ENCODE measurements at regions not wholly inside any gene's neighbourhood (a gene's known extent, or its start where the extent isn't known, plus 50 kb on each side); places are given as distances from the start of the nearest gene placed in this dataset.

DNA sequence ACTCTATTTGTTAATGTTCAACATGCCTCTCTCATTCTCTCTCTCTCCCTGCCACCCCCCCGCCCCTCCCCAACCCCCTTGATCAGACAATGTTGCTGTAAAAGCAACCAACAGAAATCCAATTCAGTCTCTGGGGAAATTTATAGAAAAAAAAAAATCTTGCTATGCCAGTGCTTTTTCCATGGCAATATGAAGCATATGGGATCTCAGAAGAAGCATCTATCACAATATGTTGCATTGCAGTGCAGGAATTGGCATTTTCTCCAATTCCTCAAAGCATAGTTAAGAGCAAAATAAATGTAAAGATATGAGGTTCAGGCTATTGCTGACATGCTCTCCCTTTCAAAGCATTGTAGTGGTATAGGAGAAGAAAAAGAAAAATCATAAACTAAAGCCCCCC lies 90.9 kb upstream of the LDB2 start:
- TF ChIP-seq CTCF (IDR thresholded peaks at IDR 0.05; ENCODE audit: low read depth, low read length), result no peak
- H3K4me3 ChIP-seq (ENCODE audit: low read depth, low read length), result no peak overlapping the region

DNA sequence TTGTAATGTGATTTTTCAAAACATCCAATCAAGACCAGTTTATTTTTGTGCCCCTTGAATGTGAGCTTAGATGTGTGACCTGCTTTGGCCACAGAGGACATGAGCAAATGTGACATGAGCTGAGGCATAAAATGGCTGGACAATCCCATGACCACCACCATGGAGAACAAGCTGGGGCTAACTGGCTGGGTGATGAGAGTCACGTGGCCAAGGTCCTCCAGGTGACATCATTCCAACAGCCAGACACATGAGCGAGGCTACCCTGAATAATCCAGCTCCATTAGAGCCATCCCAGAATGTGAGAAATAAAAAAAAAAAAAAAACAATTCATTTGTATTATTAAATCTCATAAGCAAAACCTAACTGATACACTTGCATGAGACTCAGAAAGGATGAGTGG lies 90.4 kb upstream of the LDB2 start:
- no peak for TF ChIP-seq CTCF (IDR thresholded peaks at IDR 0.05; ENCODE audit: low read depth, low read length)
- H3K4me3 ChIP-seq (ENCODE audit: low read depth, low read length), result no peak overlapping the region

GRCh38 chr4:16977081-16977480 lies 78.6 kb upstream of the LDB2 start:
- no peak overlapping the region for H3K4me3 ChIP-seq (ENCODE audit: low read depth, low read length)
- TF ChIP-seq CTCF (IDR thresholded peaks at IDR 0.05; ENCODE audit: low read depth, low read length), result no peak

DNA sequence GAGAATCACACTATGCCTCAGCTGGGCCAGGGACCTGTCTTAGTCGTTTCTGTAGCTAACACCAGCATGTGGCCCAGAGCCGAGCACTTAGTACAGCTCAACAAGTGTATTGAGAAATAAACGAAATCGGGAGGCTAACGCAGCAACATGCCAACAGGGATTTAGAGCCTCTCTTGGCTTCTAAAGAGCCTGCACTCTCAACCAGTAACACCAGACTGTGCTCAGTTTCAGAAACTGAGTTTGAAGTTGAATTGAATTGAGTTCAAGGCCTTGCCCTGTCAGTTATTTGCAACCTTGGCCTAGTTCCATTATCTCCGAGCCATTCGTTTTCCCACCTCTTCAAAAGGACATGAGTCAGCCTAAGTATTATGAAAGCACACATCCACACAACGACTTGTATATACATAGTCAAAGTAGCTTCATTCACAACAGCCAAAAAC lies 71.3 kb upstream of the LDB2 start:
- H3K4me3 ChIP-seq (ENCODE audit: low read depth, low read length), result no peak overlapping the region
- no peak for TF ChIP-seq CTCF (IDR thresholded peaks at IDR 0.05; ENCODE audit: low read depth, low read length)

DNA sequence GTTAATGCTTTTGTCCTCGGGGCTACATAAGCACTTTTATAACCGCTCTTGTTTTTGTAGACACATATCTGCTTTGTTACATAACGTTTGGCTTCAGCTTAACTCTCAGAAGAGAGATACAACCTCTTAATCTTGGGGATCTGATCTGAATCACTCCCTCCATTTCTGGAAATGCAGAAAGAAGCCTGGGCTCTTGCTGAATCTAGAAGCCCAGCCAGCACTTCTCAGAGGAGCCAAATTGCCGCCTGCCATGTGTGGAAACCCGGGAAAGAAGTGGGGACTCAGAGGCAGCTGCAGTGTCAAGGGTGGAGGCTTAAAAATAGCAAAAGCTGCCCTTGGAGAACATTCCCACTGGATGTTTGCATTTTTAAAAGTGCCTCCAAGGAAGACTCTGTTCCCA lies 69.3 kb upstream of the LDB2 start:
- TF ChIP-seq CTCF (IDR thresholded peaks at IDR 0.05; ENCODE audit: low read depth, low read length), result no peak
- H3K4me3 ChIP-seq (ENCODE audit: low read depth, low read length), result no peak overlapping the region

GRCh38 chr4:16959305-16959704 lies 60.9 kb upstream of the LDB2 start:
- TF ChIP-seq CTCF (IDR thresholded peaks at IDR 0.05; ENCODE audit: low read depth, low read length), result no peak
- no peak overlapping the region for H3K4me3 ChIP-seq (ENCODE audit: low read depth, low read length)

GRCh38 chr4:16952896-16953630 lies 54.6 kb upstream of the LDB2 start:
- H3K4me3 ChIP-seq (ENCODE audit: low read depth, low read length), result no peak overlapping the region
- TF ChIP-seq CTCF (IDR thresholded peaks at IDR 0.05; ENCODE audit: low read depth, low read length), result no peak

Measured in WI38 (cell line).